ENCODE measurements at regions not wholly inside any gene's neighbourhood (a gene's known extent, or its start where the extent isn't known, plus 50 kb on each side); places are given as distances from the start of the nearest gene placed in this dataset.

DNA sequence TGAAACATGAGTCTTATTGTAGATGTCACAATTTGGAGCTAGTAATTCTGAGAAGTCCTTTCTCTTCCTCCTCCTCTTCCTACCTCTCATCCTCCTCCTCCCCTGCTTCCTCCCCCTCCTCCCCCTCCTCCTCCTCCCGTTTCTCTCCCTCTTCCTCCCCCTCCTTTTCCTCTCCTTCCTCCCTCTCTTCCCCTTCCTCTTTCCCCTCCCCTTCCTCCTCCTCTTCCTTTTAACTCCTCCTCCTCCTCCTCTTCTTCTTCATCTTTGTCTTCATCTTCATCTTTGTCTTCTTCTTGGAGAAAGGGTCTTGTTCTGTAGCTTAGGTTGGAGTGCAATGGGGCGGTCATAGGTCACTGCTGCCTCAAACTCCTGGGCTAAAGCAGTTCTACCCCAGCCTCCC is 161.8 kb downstream of the PCDH7 start:
- H4K20me1 ChIP-seq (ENCODE audit: insufficient read depth, low read length), result no peaks in the 10 kb centered on the region
- no peaks in the 10 kb centered on the region for H3K79me2 ChIP-seq (ENCODE audit: insufficient read depth, low read depth, low read length)
- H3K9me2 ChIP-seq (ENCODE audit: insufficient read depth, low read length), result no peaks in the 10 kb centered on the region
- ChIA-PET POLR2A (interaction anchor here (0.6 kb wide), 2 partner anchors 26 to 215 kb away, joined by 3 to 8 read pairs; no protein-coding TSS in a partner anchor), CTCF (ENCODE audit: unreplicated experiment) (no interaction called here)
- TF ChIP-seq, protein P1, sequence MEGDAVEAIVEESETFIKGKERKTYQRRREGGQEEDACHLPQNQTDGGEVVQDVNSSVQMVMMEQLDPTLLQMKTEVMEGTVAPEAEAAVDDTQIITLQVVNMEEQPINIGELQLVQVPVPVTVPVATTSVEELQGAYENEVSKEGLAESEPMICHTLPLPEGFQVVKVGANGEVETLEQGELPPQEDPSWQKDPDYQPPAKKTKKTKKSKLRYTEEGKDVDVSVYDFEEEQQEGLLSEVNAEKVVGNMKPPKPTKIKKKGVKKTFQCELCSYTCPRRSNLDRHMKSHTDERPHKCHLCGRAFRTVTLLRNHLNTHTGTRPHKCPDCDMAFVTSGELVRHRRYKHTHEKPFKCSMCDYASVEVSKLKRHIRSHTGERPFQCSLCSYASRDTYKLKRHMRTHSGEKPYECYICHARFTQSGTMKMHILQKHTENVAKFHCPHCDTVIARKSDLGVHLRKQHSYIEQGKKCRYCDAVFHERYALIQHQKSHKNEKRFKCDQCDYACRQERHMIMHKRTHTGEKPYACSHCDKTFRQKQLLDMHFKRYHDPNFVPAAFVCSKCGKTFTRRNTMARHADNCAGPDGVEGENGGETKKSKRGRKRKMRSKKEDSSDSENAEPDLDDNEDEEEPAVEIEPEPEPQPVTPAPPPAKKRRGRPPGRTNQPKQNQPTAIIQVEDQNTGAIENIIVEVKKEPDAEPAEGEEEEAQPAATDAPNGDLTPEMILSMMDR (conservative IDR thresholded peaks at IDR 0.05; ENCODE audit: low read length), result no peak
- TF ChIP-seq EZH2phosphoT487 (IDR thresholded peaks at IDR 0.05; ENCODE audit: borderline replicate concordance, low read depth, low read length), result no peak
- H3K36me3 ChIP-seq (ENCODE audit: insufficient read depth, low read length), result no peaks in the 10 kb centered on the region
- intact Hi-C loops (cut with micrococcal nuclease; ENCODE audit: unreplicated experiment), result no loop called here
- DNase-seq (ENCODE audit: low spot score), result no peak
- H3K4me2 ChIP-seq (ENCODE audit: low read length), result no peak overlapping the region
- no peaks in the 10 kb centered on the region for H3K4me1 ChIP-seq (ENCODE audit: insufficient read depth, low read length, poor library complexity, severe bottlenecking)
- no peak overlapping the region for H3K4me3 ChIP-seq (ENCODE audit: low read depth, low read length, poor library complexity, severe bottlenecking)
- no peaks in the 10 kb centered on the region for H3K9me3 ChIP-seq (ENCODE audit: low read length)
- BruUV-seq (replicated peaks), result no TSS peak
- no peak overlapping the region for H2AFZ ChIP-seq (ENCODE audit: low read length)
- no peak overlapping the region for H3K27ac ChIP-seq (ENCODE audit: low read depth, low read length, poor library complexity, severe bottlenecking)

DNA sequence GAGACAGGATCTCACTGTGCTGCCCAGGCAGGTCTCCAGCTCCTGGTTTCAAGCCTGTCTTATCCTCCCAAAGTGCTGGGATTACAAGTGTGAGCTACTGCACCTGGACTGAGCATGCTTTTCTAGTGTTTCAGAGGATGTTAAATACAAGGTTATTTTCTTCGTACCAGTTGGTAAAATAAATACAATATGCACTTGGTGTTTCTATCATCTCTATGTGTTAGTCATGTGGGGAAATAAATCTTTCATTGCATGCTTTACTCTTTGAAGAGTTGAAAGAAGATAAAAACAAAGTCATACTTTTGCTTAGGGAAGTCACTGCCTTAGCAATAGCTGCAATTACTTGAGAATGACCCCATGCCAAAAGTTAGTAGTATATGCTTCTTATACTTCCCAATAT is 162.3 kb downstream of the PCDH7 start:
- H3K4me2 ChIP-seq (ENCODE audit: low read length), result no peak overlapping the region
- DNase-seq (ENCODE audit: low spot score), result no peak
- no peak overlapping the region for H2AFZ ChIP-seq (ENCODE audit: low read length)
- no TSS peak for BruUV-seq (replicated peaks)
- no peaks in the 10 kb centered on the region for H4K20me1 ChIP-seq (ENCODE audit: insufficient read depth, low read length)
- TF ChIP-seq, protein P1 (conservative IDR thresholded peaks at IDR 0.05; ENCODE audit: low read length), result no peak
- TF ChIP-seq EZH2phosphoT487 (IDR thresholded peaks at IDR 0.05; ENCODE audit: borderline replicate concordance, low read depth, low read length), result no peak
- H3K4me1 ChIP-seq (ENCODE audit: insufficient read depth, low read length, poor library complexity, severe bottlenecking), result no peaks in the 10 kb centered on the region
- no peaks in the 10 kb centered on the region for H3K9me3 ChIP-seq (ENCODE audit: low read length)
- H3K27ac ChIP-seq (ENCODE audit: low read depth, low read length, poor library complexity, severe bottlenecking), result no peak overlapping the region
- POLR2A ChIA-PET, result interaction anchor here (0.6 kb wide), 2 partner anchors 26 to 215 kb away, joined by 3 to 8 read pairs; no protein-coding TSS in a partner anchor
- no peaks in the 10 kb centered on the region for H3K36me3 ChIP-seq (ENCODE audit: insufficient read depth, low read length)
- CTCF ChIA-PET (ENCODE audit: unreplicated experiment), result no interaction called here
- no peak overlapping the region for H3K4me3 ChIP-seq (ENCODE audit: low read depth, low read length, poor library complexity, severe bottlenecking)
- no peaks in the 10 kb centered on the region for H3K79me2 ChIP-seq (ENCODE audit: insufficient read depth, low read depth, low read length)
- intact Hi-C loops (cut with micrococcal nuclease; ENCODE audit: unreplicated experiment), result no loop called here
- no peaks in the 10 kb centered on the region for H3K9me2 ChIP-seq (ENCODE audit: insufficient read depth, low read length)

DNA sequence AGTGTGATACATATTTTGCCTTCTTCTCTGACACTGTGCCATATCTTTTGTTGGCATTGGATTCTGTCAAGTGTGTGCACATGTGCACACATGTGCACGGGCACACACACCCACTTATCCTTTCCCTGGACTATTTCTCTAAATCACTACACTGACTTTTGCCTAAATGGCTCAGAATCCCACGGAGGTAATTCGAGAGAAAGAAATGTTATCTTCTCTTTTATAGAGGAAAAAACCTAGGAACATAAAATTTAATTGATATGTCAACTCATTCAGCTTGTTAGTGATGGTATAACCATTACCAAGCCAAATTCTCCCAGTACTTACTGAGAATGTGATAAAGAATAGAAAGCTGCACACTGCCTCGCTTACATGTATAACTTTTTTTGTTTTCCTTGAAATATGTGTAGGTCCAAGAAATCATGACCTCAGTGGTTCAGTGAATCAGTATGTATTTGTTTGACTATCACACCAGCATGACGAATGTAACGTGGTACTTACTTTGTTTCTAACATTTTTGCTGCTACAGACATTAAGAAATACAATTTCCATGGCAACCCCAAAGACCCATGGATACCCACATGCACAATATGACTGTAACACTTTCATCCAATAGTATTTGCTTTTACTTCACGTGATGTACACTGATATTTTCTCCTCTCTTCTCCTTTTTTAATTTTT is 163.0 kb downstream of the PCDH7 start:
- no peak for DNase-seq (ENCODE audit: low spot score)
- TF ChIP-seq EZH2phosphoT487 (IDR thresholded peaks at IDR 0.05; ENCODE audit: borderline replicate concordance, low read depth, low read length), result no peak
- TF ChIP-seq, protein P1 (conservative IDR thresholded peaks at IDR 0.05; ENCODE audit: low read length), result no peak
- ChIA-PET POLR2A (no interaction called here), CTCF (ENCODE audit: unreplicated experiment) (no interaction called here)
- no peak overlapping the region for H3K4me3 ChIP-seq (ENCODE audit: low read depth, low read length, poor library complexity, severe bottlenecking)
- no peaks in the 10 kb centered on the region for H4K20me1 ChIP-seq (ENCODE audit: insufficient read depth, low read length)
- H3K4me2 ChIP-seq (ENCODE audit: low read length), result no peak overlapping the region
- no peaks in the 10 kb centered on the region for H3K36me3 ChIP-seq (ENCODE audit: insufficient read depth, low read length)
- no peak overlapping the region for H3K27ac ChIP-seq (ENCODE audit: low read depth, low read length, poor library complexity, severe bottlenecking)
- no peak overlapping the region for H2AFZ ChIP-seq (ENCODE audit: low read length)
- intact Hi-C loops (cut with micrococcal nuclease; ENCODE audit: unreplicated experiment), result no loop called here
- BruUV-seq (replicated peaks), result no TSS peak
- no peaks in the 10 kb centered on the region for H3K79me2 ChIP-seq (ENCODE audit: insufficient read depth, low read depth, low read length)
- no peaks in the 10 kb centered on the region for H3K9me2 ChIP-seq (ENCODE audit: insufficient read depth, low read length)
- H3K9me3 ChIP-seq (ENCODE audit: low read length), result no peaks in the 10 kb centered on the region
- H3K4me1 ChIP-seq (ENCODE audit: insufficient read depth, low read length, poor library complexity, severe bottlenecking), result no peaks in the 10 kb centered on the region
